ENCODE measurements at regions not wholly inside any gene's neighbourhood (a gene's known extent, or its start where the extent isn't known, plus 50 kb on each side); places are given as distances from the start of the nearest gene placed in this dataset.

DNA sequence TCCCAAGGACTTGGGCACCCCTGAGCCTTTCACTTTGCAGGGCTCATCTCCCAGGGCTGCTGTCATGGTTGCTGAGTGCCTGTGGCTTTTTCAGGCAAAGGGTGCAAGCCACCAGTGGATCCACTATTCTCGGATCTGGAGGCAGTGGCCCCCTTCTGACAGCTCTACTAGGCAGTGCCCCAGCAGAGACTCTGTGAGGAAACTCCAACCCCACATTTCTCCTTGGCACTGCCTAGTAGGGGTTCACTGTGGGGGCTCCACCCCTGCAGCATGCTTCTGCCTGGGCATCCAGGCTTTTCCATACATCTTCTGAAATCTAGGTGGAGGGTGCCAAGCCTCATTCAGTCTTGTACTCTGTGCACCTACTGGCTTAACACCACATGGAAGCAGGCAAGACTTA lies 675.0 kb upstream of the MBL2 start:
- TF ChIP-seq POLR2A (IDR thresholded peaks at IDR 0.05), result no peak
- TF ChIP-seq, protein P1, sequence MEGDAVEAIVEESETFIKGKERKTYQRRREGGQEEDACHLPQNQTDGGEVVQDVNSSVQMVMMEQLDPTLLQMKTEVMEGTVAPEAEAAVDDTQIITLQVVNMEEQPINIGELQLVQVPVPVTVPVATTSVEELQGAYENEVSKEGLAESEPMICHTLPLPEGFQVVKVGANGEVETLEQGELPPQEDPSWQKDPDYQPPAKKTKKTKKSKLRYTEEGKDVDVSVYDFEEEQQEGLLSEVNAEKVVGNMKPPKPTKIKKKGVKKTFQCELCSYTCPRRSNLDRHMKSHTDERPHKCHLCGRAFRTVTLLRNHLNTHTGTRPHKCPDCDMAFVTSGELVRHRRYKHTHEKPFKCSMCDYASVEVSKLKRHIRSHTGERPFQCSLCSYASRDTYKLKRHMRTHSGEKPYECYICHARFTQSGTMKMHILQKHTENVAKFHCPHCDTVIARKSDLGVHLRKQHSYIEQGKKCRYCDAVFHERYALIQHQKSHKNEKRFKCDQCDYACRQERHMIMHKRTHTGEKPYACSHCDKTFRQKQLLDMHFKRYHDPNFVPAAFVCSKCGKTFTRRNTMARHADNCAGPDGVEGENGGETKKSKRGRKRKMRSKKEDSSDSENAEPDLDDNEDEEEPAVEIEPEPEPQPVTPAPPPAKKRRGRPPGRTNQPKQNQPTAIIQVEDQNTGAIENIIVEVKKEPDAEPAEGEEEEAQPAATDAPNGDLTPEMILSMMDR (IDR thresholded peaks at IDR 0.05 in 8 of 11, conservative IDR thresholded peaks at IDR 0.05 in 3 of 11), result no peak
- TF ChIP-seq POLR2AphosphoS5 (IDR thresholded peaks at IDR 0.05), result no peak
